ENCODE measurements at regions not wholly inside any gene's neighbourhood (a gene's known extent, or its start where the extent isn't known, plus 50 kb on each side); places are given as distances from the start of the nearest gene placed in this dataset.

GRCh38 chr2:180905002-180905401, 75.4 kb upstream of the UBE2E3 start:
- H3K79me2 ChIP-seq (ENCODE audit: low read depth), result no peaks in the 10 kb centered on the region
- no peaks in the 10 kb centered on the region for H4K20me1 ChIP-seq (ENCODE audit: insufficient read depth)
- no peaks in the 10 kb centered on the region for H3K9me2 ChIP-seq (ENCODE audit: insufficient read depth)
- H3K4me1 ChIP-seq (replicated peaks; ENCODE audit: insufficient read depth), result peaks cover 7% of the 10 kb centered on the region; the same call in 1 of the 2 replicates
- ChIA-PET CTCF (no interaction called here), POLR2A (ENCODE audit: unreplicated experiment) (no interaction called here)
- no peaks in the 10 kb centered on the region for H3K27me3 ChIP-seq (ENCODE audit: insufficient read depth, low read depth)
- no peak for DNase-seq
- BruUV-seq (replicated peaks), result no TSS peak
- no peak overlapping the region for H3K4me2 ChIP-seq
- intact Hi-C loops (cut with micrococcal nuclease; ENCODE audit: unreplicated experiment), result no loop called here
- H3K27ac ChIP-seq, result no peak overlapping the region
- TF ChIP-seq CTCF (conservative IDR thresholded peaks at IDR 0.05), result no peak
- TF ChIP-seq EZH2 (IDR thresholded peaks at IDR 0.05; ENCODE audit: low read depth), result no peak
- H3K4me3 ChIP-seq, result no peak overlapping the region
- H3K36me3 ChIP-seq (ENCODE audit: low read depth), result no peaks in the 10 kb centered on the region
- H3K9me3 ChIP-seq (ENCODE audit: insufficient read depth, low read depth), result no peaks in the 10 kb centered on the region
- no peak overlapping the region; the same call in 1 of the 2 replicates for H2AFZ ChIP-seq
- no peaks in the 10 kb centered on the region for H3F3A ChIP-seq (ENCODE audit: insufficient read depth, low read depth)

GRCh38 chr2:180901331-180901730, 79.1 kb upstream of the UBE2E3 start:
- Histone ChIP-seq H3K27me3 (ENCODE audit: insufficient read depth, low read depth) (no peaks in the 10 kb centered on the region), H3K79me2 (ENCODE audit: low read depth) (no peaks in the 10 kb centered on the region), H3K9me2 (ENCODE audit: insufficient read depth) (no peaks in the 10 kb centered on the region), H2AFZ (no peak overlapping the region), H3K36me3 (ENCODE audit: low read depth) (no peaks in the 10 kb centered on the region), H3K4me3 (no peak overlapping the region), H3K4me1 (replicated peaks; ENCODE audit: insufficient read depth) (no peaks in the 10 kb centered on the region), H4K20me1 (ENCODE audit: insufficient read depth) (no peaks in the 10 kb centered on the region), H3F3A (ENCODE audit: insufficient read depth, low read depth) (no peaks in the 10 kb centered on the region), H3K27ac (no peak overlapping the region), H3K4me2 (no peak overlapping the region), H3K9me3 (ENCODE audit: insufficient read depth, low read depth) (no peaks in the 10 kb centered on the region)
- intact Hi-C loops (cut with micrococcal nuclease; ENCODE audit: unreplicated experiment), result no loop called here
- TF ChIP-seq EZH2 (IDR thresholded peaks at IDR 0.05; ENCODE audit: low read depth) (no peak), CTCF (conservative IDR thresholded peaks at IDR 0.05) (no peak)
- ChIA-PET CTCF (no interaction called here), POLR2A (ENCODE audit: unreplicated experiment) (no interaction called here)
- no TSS peak for BruUV-seq (replicated peaks)
- no peak for DNase-seq

GRCh38 chr2:180893752-180894151, 86.7 kb upstream of the UBE2E3 start:
- no peak for DNase-seq
- H3K4me1 ChIP-seq (replicated peaks; ENCODE audit: insufficient read depth), result no peaks in the 10 kb centered on the region
- H3K27ac ChIP-seq, result no peak overlapping the region
- ChIA-PET POLR2A (ENCODE audit: unreplicated experiment) (no interaction called here), CTCF (no interaction called here)
- no TSS peak for BruUV-seq (replicated peaks)
- no peaks in the 10 kb centered on the region for H3K9me3 ChIP-seq (ENCODE audit: insufficient read depth, low read depth)
- H3K79me2 ChIP-seq (ENCODE audit: low read depth), result no peaks in the 10 kb centered on the region
- 0 out of 2 replicates have a peak, but pooled peaks cover 5% of the 10 kb centered on the region for H3K9me2 ChIP-seq (ENCODE audit: insufficient read depth)
- no peak overlapping the region for H3K4me2 ChIP-seq
- TF ChIP-seq CTCF (conservative IDR thresholded peaks at IDR 0.05) (no peak), EZH2 (IDR thresholded peaks at IDR 0.05; ENCODE audit: low read depth) (no peak)
- H3K36me3 ChIP-seq (ENCODE audit: low read depth), result no peaks in the 10 kb centered on the region
- H2AFZ ChIP-seq, result no peak overlapping the region
- no peaks in the 10 kb centered on the region for H3K27me3 ChIP-seq (ENCODE audit: insufficient read depth, low read depth)
- H3F3A ChIP-seq (ENCODE audit: insufficient read depth, low read depth), result no peaks in the 10 kb centered on the region
- intact Hi-C loops (cut with micrococcal nuclease; ENCODE audit: unreplicated experiment), result loop anchor here (5.0 kb wide), 1 partner anchor 84 kb away; no protein-coding TSS in a partner anchor
- H3K4me3 ChIP-seq, result no peak overlapping the region
- H4K20me1 ChIP-seq (ENCODE audit: insufficient read depth), result no peaks in the 10 kb centered on the region
